GM18909 (cell line): ENCODE measurements at regions not wholly inside any gene's neighbourhood (a gene's known extent, or its start where the extent isn't known, plus 50 kb on each side); places are given as distances from the start of the nearest gene placed in this dataset.
A peak's percentile ranks its signal among the peaks of the same experiment; 100 is the strongest.

Experiments used
- ATAC-seq: cut with Tn5 transposase; IDR thresholded peaks from one replicate; pipeline ENCODE4 v1.9.1; 2021; ENCODE audit warnings: mild to moderate bottlenecking; ENCODE audit not compliant: unreplicated experiment, poor library complexity

GRCh38 chr5:118696076-118696475 lies 292.3 kb downstream of the DTWD2 start:
- no peak for ATAC-seq

GRCh38 chr5:118692811-118693342 lies 295.5 kb downstream of the DTWD2 start:
- no peak for ATAC-seq

- peak; percentile 66 for ATAC-seq
Observed at GRCh38 chr5:118687661-118688621, 300.4 kb downstream of the DTWD2 start.

GRCh38 chr5:118687100-118687499 lies 301.2 kb downstream of the DTWD2 start:
- ATAC-seq: no peak

- no peak for ATAC-seq
Observed at GRCh38 chr5:118681655-118682054, 306.7 kb downstream of the DTWD2 start.

- no peak for ATAC-seq
Observed at GRCh38 chr5:118679264-118679940, 308.9 kb downstream of the DTWD2 start.

GRCh38 chr5:118678746-118679145 lies 309.6 kb downstream of the DTWD2 start:
- no peak for ATAC-seq

- ATAC-seq: no peak
Observed at GRCh38 chr5:118675247-118675646, 313.1 kb downstream of the DTWD2 start.

GRCh38 chr5:118657576-118657975 lies 330.8 kb downstream of the DTWD2 start:
- ATAC-seq: no peak

- no peak for ATAC-seq
Observed at GRCh38 chr5:118653872-118654271, 334.5 kb downstream of the DTWD2 start.

- ATAC-seq: no peak
Observed at GRCh38 chr5:118653183-118653582, 335.2 kb downstream of the DTWD2 start.

GRCh38 chr5:118651002-118651401 lies 337.3 kb downstream of the DTWD2 start:
- ATAC-seq: no peak

- no peak for ATAC-seq
Observed at GRCh38 chr5:118647587-118647986, 340.8 kb downstream of the DTWD2 start.

- no peak for ATAC-seq
Observed at GRCh38 chr5:118646917-118647316, 341.4 kb downstream of the DTWD2 start.

GRCh38 chr5:118637947-118638670 lies 350.2 kb downstream of the DTWD2 start:
- ATAC-seq: no peak

- ATAC-seq: no peak
Observed at GRCh38 chr5:118628660-118629354, 359.5 kb downstream of the DTWD2 start.

- ATAC-seq: no peak
Observed at GRCh38 chr5:118620233-118620632, 368.1 kb downstream of the DTWD2 start.

- no peak for ATAC-seq
Observed at GRCh38 chr5:118619823-118620222, 368.5 kb downstream of the DTWD2 start.

GRCh38 chr5:118616281-118616680 lies 372.1 kb downstream of the DTWD2 start:
- ATAC-seq: no peak
